ENCODE measurements at regions not wholly inside any gene's neighbourhood (a gene's known extent, or its start where the extent isn't known, plus 50 kb on each side); places are given as distances from the start of the nearest gene placed in this dataset.

DNA sequence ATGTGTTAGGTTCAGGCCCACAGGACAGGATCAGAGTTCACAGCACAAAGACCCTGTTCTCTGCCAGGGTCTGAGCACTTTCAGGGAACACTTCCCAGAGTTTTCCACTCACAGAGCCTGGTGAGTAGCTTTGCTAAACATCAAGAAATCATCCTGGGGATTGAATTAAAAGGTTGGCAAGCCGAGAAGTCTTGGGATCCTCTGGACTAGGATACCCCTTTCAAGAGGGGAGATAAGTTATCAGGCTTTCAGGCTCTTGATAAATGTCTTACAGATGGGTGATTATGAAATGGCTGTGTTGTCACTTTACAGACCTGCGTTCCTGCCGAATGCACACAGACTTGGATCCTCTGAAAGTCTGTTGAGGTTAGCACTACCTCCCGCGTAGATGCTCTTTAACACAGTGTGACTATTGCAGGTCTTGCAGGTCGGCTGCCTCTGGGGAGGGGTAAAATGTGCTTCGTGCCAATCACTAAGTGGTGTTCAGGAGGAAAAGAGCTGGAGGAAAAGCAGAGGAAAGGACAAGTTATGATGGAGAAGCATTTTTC lies 473.5 kb upstream of the AKR1E2 start:
- Histone ChIP-seq H3K4me3 (ENCODE audit: low read depth in 1 of 3, low read length in 3 of 3) (no peak overlapping the region), H3K27ac (ENCODE audit: low read depth in 1 of 2, low read length in 2 of 2) (no peak overlapping the region), H3K36me3 (ENCODE audit: control insufficient read depth in 4 of 4, insufficient read depth in 3 of 4, low read depth in 1 of 4, low read length in 3 of 4) (no peaks in the 10 kb centered on the region), H3K27me3 (ENCODE audit: control insufficient read depth in 4 of 4, insufficient read depth in 4 of 4, low read length in 3 of 4) (peaks cover 0 to 6% (median 0%) of the 10 kb centered on the region in 4 donors), H3K9ac (ENCODE audit: low read depth in 1 of 2, low read length in 2 of 2) (no peak overlapping the region), H3K4me1 (ENCODE audit: control insufficient read depth in 4 of 4, insufficient read depth in 4 of 4, low read length in 3 of 4) (no peaks in the 10 kb centered on the region), H3K9me3 (ENCODE audit: control insufficient read depth in 4 of 4, low read length in 3 of 4) (no peaks in the 10 kb centered on the region)
- WGBS, result 48% methylated on average over 7 of the region's 7 CpGs
- no peak for DNase-seq (ENCODE audit: low spot score)
- TF ChIP-seq, protein P1, sequence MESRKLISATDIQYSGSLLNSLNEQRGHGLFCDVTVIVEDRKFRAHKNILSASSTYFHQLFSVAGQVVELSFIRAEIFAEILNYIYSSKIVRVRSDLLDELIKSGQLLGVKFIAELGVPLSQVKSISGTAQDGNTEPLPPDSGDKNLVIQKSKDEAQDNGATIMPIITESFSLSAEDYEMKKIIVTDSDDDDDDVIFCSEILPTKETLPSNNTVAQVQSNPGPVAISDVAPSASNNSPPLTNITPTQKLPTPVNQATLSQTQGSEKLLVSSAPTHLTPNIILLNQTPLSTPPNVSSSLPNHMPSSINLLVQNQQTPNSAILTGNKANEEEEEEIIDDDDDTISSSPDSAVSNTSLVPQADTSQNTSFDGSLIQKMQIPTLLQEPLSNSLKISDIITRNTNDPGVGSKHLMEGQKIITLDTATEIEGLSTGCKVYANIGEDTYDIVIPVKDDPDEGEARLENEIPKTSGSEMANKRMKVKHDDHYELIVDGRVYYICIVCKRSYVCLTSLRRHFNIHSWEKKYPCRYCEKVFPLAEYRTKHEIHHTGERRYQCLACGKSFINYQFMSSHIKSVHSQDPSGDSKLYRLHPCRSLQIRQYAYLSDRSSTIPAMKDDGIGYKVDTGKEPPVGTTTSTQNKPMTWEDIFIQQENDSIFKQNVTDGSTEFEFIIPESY (IDR thresholded peaks at IDR 0.05), result no peak
- TF ChIP-seq FOXA1 (IDR thresholded peaks at IDR 0.05), result no peak
- TF ChIP-seq EGR1 (IDR thresholded peaks at IDR 0.05; ENCODE audit: low read depth in 2 of 2), result no peak
- TF ChIP-seq GABPA (IDR thresholded peaks at IDR 0.05 in 1 of 2, conservative IDR thresholded peaks at IDR 0.05 in 1 of 2), result no peak
- no peak for TF ChIP-seq RXRA (IDR thresholded peaks at IDR 0.05)
- TF ChIP-seq, protein P2, sequence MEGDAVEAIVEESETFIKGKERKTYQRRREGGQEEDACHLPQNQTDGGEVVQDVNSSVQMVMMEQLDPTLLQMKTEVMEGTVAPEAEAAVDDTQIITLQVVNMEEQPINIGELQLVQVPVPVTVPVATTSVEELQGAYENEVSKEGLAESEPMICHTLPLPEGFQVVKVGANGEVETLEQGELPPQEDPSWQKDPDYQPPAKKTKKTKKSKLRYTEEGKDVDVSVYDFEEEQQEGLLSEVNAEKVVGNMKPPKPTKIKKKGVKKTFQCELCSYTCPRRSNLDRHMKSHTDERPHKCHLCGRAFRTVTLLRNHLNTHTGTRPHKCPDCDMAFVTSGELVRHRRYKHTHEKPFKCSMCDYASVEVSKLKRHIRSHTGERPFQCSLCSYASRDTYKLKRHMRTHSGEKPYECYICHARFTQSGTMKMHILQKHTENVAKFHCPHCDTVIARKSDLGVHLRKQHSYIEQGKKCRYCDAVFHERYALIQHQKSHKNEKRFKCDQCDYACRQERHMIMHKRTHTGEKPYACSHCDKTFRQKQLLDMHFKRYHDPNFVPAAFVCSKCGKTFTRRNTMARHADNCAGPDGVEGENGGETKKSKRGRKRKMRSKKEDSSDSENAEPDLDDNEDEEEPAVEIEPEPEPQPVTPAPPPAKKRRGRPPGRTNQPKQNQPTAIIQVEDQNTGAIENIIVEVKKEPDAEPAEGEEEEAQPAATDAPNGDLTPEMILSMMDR (IDR thresholded peaks at IDR 0.05; ENCODE audit: low read depth, low read length, missing input control), result no peak
- no peak for TF ChIP-seq TAF1 (conservative IDR thresholded peaks at IDR 0.05)
- no peak for TF ChIP-seq YY1 (IDR thresholded peaks at IDR 0.05)
- TF ChIP-seq HNF4A (conservative IDR thresholded peaks at IDR 0.05), result no peak
- TF ChIP-seq JUND (IDR thresholded peaks at IDR 0.05), result no peak

DNA sequence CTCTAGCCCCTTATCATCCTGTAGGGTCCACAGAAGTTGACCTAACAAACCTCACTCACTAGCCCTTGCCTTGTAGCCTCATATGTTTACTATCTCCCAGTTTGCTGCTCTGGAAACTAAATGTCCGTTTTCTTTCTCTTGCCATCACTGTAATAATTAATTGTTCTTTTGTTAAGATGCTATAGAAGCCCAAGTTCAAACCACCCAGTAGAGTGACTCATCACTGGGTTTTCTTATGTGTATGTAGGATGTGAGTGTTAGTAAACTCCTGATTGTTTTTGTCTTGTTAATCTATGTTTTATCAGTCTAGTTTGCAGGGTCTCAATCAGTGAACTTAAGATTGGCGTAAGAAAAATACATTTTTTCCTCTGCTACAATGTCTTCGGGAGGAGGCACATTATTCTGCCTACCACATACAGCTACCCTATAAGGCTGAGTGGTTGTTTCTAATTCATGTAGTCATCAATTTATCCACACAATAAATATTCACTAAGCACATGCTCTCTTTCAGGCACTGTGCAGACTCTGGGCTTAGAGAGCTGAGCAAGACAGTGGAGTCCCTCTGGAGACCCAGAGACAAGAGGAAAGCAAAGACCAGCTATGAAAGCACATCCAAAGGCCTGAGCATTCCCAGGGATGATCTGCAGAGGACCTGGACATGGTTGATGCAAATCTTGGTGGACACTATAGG lies 474.1 kb upstream of the AKR1E2 start:
- Histone ChIP-seq H3K27ac (ENCODE audit: low read depth in 1 of 2, low read length in 2 of 2) (no peak overlapping the region), H3K36me3 (ENCODE audit: control insufficient read depth in 4 of 4, insufficient read depth in 3 of 4, low read depth in 1 of 4, low read length in 3 of 4) (no peaks in the 10 kb centered on the region), H3K9me3 (ENCODE audit: control insufficient read depth in 4 of 4, low read length in 3 of 4) (no peaks in the 10 kb centered on the region), H3K4me1 (ENCODE audit: control insufficient read depth in 4 of 4, insufficient read depth in 4 of 4, low read length in 3 of 4) (no peaks in the 10 kb centered on the region), H3K27me3 (ENCODE audit: control insufficient read depth in 4 of 4, insufficient read depth in 4 of 4, low read length in 3 of 4) (peaks cover 0 to 6% (median 0%) of the 10 kb centered on the region in 4 donors), H3K9ac (ENCODE audit: low read depth in 1 of 2, low read length in 2 of 2) (no peak overlapping the region), H3K4me3 (ENCODE audit: low read depth in 1 of 3, low read length in 3 of 3) (no peak overlapping the region)
- DNase-seq (ENCODE audit: low spot score), result no peak
- TF ChIP-seq, protein P3, sequence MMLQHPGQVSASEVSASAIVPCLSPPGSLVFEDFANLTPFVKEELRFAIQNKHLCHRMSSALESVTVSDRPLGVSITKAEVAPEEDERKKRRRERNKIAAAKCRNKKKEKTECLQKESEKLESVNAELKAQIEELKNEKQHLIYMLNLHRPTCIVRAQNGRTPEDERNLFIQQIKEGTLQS (IDR thresholded peaks at IDR 0.05), result no peak
- TF ChIP-seq NR2F2 (IDR thresholded peaks at IDR 0.05) (no peak), TAF1 (conservative IDR thresholded peaks at IDR 0.05) (no peak), GABPA (IDR thresholded peaks at IDR 0.05 in 1 of 2, conservative IDR thresholded peaks at IDR 0.05 in 1 of 2) (no peak)
- TF ChIP-seq, protein P1 (IDR thresholded peaks at IDR 0.05), result no peak
- 69% methylated on average over 3 of the region's 3 CpGs for WGBS

Data from liver (tissue), 8 donors.